HG03354 (cell line): ENCODE measurements at regions not wholly inside any gene's neighbourhood (a gene's known extent, or its start where the extent isn't known, plus 50 kb on each side); places are given as distances from the start of the nearest gene placed in this dataset.

Experiments used
- ATAC-seq: cut with Tn5 transposase; IDR thresholded peaks from one replicate; pipeline ENCODE4 v1.9.1; 2021; ENCODE audit warnings: mild to moderate bottlenecking; ENCODE audit not compliant: unreplicated experiment, poor library complexity, severe bottlenecking

- ATAC-seq: no peak
Observed at GRCh38 chr4:189497516-189497915, 443.2 kb upstream of the FRG1 start.

- ATAC-seq: no peak
Observed at GRCh38 chr4:189497996-189498395, 442.7 kb upstream of the FRG1 start.

GRCh38 chr4:189498457-189498856 lies 442.2 kb upstream of the FRG1 start:
- ATAC-seq: no peak

- no peak for ATAC-seq
Observed at GRCh38 chr4:189499696-189500095, 441.0 kb upstream of the FRG1 start.

GRCh38 chr4:189500970-189501369 lies 439.7 kb upstream of the FRG1 start:
- ATAC-seq: no peak

- ATAC-seq: peak; percentile 95
Observed at GRCh38 chr4:189502841-189503435, 437.7 kb upstream of the FRG1 start.

GRCh38 chr4:189504220-189504619 lies 436.5 kb upstream of the FRG1 start:
- ATAC-seq: no peak

- no peak for ATAC-seq
Observed at GRCh38 chr4:189505380-189505779, 435.3 kb upstream of the FRG1 start.

- no peak for ATAC-seq
Observed at GRCh38 chr4:189506080-189506479, 434.6 kb upstream of the FRG1 start.

GRCh38 chr4:189507060-189507459 lies 433.6 kb upstream of the FRG1 start:
- no peak for ATAC-seq

- ATAC-seq: no peak
Observed at GRCh38 chr4:189510601-189511000, 430.1 kb upstream of the FRG1 start.

- no peak for ATAC-seq
Observed at GRCh38 chr4:189511581-189511980, 429.1 kb upstream of the FRG1 start.

GRCh38 chr4:189513421-189513820 lies 427.3 kb upstream of the FRG1 start:
- no peak for ATAC-seq

- ATAC-seq: no peak
Observed at GRCh38 chr4:189514209-189514608, 426.5 kb upstream of the FRG1 start.

GRCh38 chr4:189516902-189517301 lies 423.8 kb upstream of the FRG1 start:
- ATAC-seq: no peak

- no peak for ATAC-seq
Observed at GRCh38 chr4:189519186-189519585, 421.5 kb upstream of the FRG1 start.

GRCh38 chr4:189525304-189525703 lies 415.4 kb upstream of the FRG1 start:
- no peak for ATAC-seq

- no peak for ATAC-seq
Observed at GRCh38 chr4:189530848-189531247, 409.8 kb upstream of the FRG1 start.

- no peak for ATAC-seq
Observed at GRCh38 chr4:189533603-189534002, 407.1 kb upstream of the FRG1 start.

- ATAC-seq: no peak
Observed at GRCh38 chr4:189547559-189547958, 393.1 kb upstream of the FRG1 start.

GRCh38 chr4:189548484-189549125 lies 392.1 kb upstream of the FRG1 start:
- ATAC-seq: no peak
